Duodenal mucosa (tissue), 2 donors: ENCODE measurements at regions not wholly inside any gene's neighbourhood (a gene's known extent, or its start where the extent isn't known, plus 50 kb on each side); places are given as distances from the start of the nearest gene placed in this dataset.
"Not testable (repeated sequence)": the region's sequence is repeated elsewhere in the genome, so short reads cannot be mapped to it uniquely, and the experiment has no call there.

Experiments
- H3K27ac ChIP-seq: one replicate; pipeline ENCODE4 v1.7.0; 2013; ENCODE audit warnings: low read depth, low read length
- H3K27me3 ChIP-seq, 2 donors: one replicate each; pipeline ENCODE4 v1.7.0; 2013; ENCODE audit warnings: low read length in 2 of 2, control low read depth in 1 of 2; ENCODE audit not compliant: insufficient read depth in 2 of 2, control insufficient read depth in 1 of 2
- H3K36me3 ChIP-seq, 2 donors: one replicate each; pipeline ENCODE4 v1.7.0; 2013; ENCODE audit warnings: low read length in 2 of 2, control low read depth in 1 of 2; ENCODE audit not compliant: insufficient read depth in 2 of 2, control insufficient read depth in 1 of 2
- H3K4me1 ChIP-seq, 2 donors: one replicate each; pipeline ENCODE4 v1.7.0; 2013; ENCODE audit warnings: low read length in 2 of 2, control low read depth in 1 of 2; ENCODE audit not compliant: insufficient read depth in 2 of 2, control insufficient read depth in 1 of 2
- H3K4me3 ChIP-seq, 2 donors: one replicate each; pipeline ENCODE4 v1.7.0; 2013; ENCODE audit warnings: low read length in 2 of 2, low read depth in 1 of 2
- H3K9ac ChIP-seq, 2 donors: one replicate each; pipeline ENCODE4 v1.7.0; 2013; ENCODE audit warnings: low read length in 2 of 2, low read depth in 1 of 2
- H3K9me3 ChIP-seq, 2 donors: one replicate each; pipeline ENCODE4 v1.7.0; 2013; ENCODE audit warnings: low read length in 2 of 2, control low read depth in 1 of 2; ENCODE audit not compliant: control insufficient read depth in 1 of 2

- Histone ChIP-seq H3K9me3 (peaks cover 0 to 3% of the 10 kb centered on the region in 2 donors), H3K4me3 (no peak overlapping the region), H3K27me3 (no peaks in the 10 kb centered on the region), H3K9ac (no peak overlapping the region), H3K27ac (no peak overlapping the region), H3K4me1 (no peaks in the 10 kb centered on the region), H3K36me3 (no peaks in the 10 kb centered on the region)
Observed at GRCh38 chr11:127971448-127971847, 615.9 kb downstream of the ETS1 start.

- Histone ChIP-seq H3K4me3 (no peak overlapping the region), H3K27ac (no peak overlapping the region), H3K9ac (no peak overlapping the region), H3K27me3 (no peaks in the 10 kb centered on the region), H3K9me3 (no peaks in the 10 kb centered on the region), H3K4me1 (no peaks in the 10 kb centered on the region), H3K36me3 (no peaks in the 10 kb centered on the region)
Observed at GRCh38 chr11:127966821-127967220, 620.5 kb downstream of the ETS1 start.

GRCh38 chr11:127965939-127966668 lies 621.3 kb downstream of the ETS1 start:
- Histone ChIP-seq H3K27ac (no peak overlapping the region), H3K36me3 (no peaks in the 10 kb centered on the region), H3K9me3 (no peaks in the 10 kb centered on the region), H3K4me1 (no peaks in the 10 kb centered on the region), H3K9ac (no peak overlapping the region), H3K27me3 (no peaks in the 10 kb centered on the region), H3K4me3 (no peak overlapping the region)

- no peak overlapping the region for H3K27ac ChIP-seq
- no peaks in the 10 kb centered on the region for H3K4me1 ChIP-seq
- H3K36me3 ChIP-seq, result no peaks in the 10 kb centered on the region
- H3K27me3 ChIP-seq, result no peaks in the 10 kb centered on the region
- H3K9ac ChIP-seq, result no peak overlapping the region
- H3K4me3 ChIP-seq, result no peak overlapping the region
- H3K9me3 ChIP-seq, result no peaks in the 10 kb centered on the region
Observed at GRCh38 chr11:127962416-127962815, 624.9 kb downstream of the ETS1 start.

GRCh38 chr11:127950162-127950561 lies 637.2 kb downstream of the ETS1 start:
- H3K27ac ChIP-seq, result no peak overlapping the region
- no peak overlapping the region for H3K4me3 ChIP-seq
- no peaks in the 10 kb centered on the region for H3K4me1 ChIP-seq
- no peaks in the 10 kb centered on the region for H3K27me3 ChIP-seq
- no peaks in the 10 kb centered on the region for H3K9me3 ChIP-seq
- no peaks in the 10 kb centered on the region for H3K36me3 ChIP-seq
- no peak overlapping the region for H3K9ac ChIP-seq

GRCh38 chr11:127943763-127944162 lies 643.6 kb downstream of the ETS1 start:
- no peak overlapping the region for H3K9ac ChIP-seq
- H3K27ac ChIP-seq, result no peak overlapping the region
- H3K9me3 ChIP-seq, result no peaks in the 10 kb centered on the region
- H3K36me3 ChIP-seq, result no peaks in the 10 kb centered on the region
- H3K4me1 ChIP-seq, result no peaks in the 10 kb centered on the region
- no peaks in the 10 kb centered on the region for H3K27me3 ChIP-seq
- H3K4me3 ChIP-seq, result no peak overlapping the region

- no peak overlapping the region for H3K9ac ChIP-seq
- no peak overlapping the region for H3K27ac ChIP-seq
- H3K4me3 ChIP-seq, result no peak overlapping the region
Observed at GRCh38 chr11:127943152-127943551, 644.2 kb downstream of the ETS1 start.

GRCh38 chr11:127941554-127941953 lies 645.8 kb downstream of the ETS1 start:
- H3K9ac ChIP-seq, H3K4me1 ChIP-seq, H3K27me3 ChIP-seq, H3K36me3 ChIP-seq, H3K9me3 ChIP-seq, H3K27ac ChIP-seq, H3K4me3 ChIP-seq: not testable (repeated sequence)

More at GRCh38 chr11:127943152-127943551, 644.2 kb downstream of the ETS1 start:
- Histone ChIP-seq H3K4me1 (no peaks in the 10 kb centered on the region), H3K9me3 (no peaks in the 10 kb centered on the region), H3K36me3 (no peaks in the 10 kb centered on the region), H3K27me3 (no peaks in the 10 kb centered on the region)

GRCh38 chr11:127939000-127939399 lies 648.4 kb downstream of the ETS1 start:
- no peak overlapping the region for H3K9ac ChIP-seq
- H3K27ac ChIP-seq, result no peak overlapping the region
- H3K36me3 ChIP-seq, result no peaks in the 10 kb centered on the region
- no peaks in the 10 kb centered on the region for H3K9me3 ChIP-seq
- H3K27me3 ChIP-seq, result no peaks in the 10 kb centered on the region
- H3K4me3 ChIP-seq, result no peak overlapping the region
- no peaks in the 10 kb centered on the region for H3K4me1 ChIP-seq

GRCh38 chr11:127935081-127935480 lies 652.3 kb downstream of the ETS1 start:
- Histone ChIP-seq H3K27me3 (no peaks in the 10 kb centered on the region), H3K4me3 (no peak overlapping the region), H3K9me3 (no peaks in the 10 kb centered on the region), H3K36me3 (no peaks in the 10 kb centered on the region), H3K27ac (no peak overlapping the region), H3K4me1 (no peaks in the 10 kb centered on the region), H3K9ac (no peak overlapping the region)

- H3K36me3 ChIP-seq, H3K9ac ChIP-seq, H3K4me3 ChIP-seq, H3K27me3 ChIP-seq, H3K27ac ChIP-seq, H3K9me3 ChIP-seq, H3K4me1 ChIP-seq: not testable (repeated sequence)
Observed at GRCh38 chr11:127933961-127934360, 653.4 kb downstream of the ETS1 start.
